Ramos (cell line): ENCODE measurements at regions not wholly inside any gene's neighbourhood (a gene's known extent, or its start where the extent isn't known, plus 50 kb on each side); places are given as distances from the start of the nearest gene placed in this dataset.

Source experiments
- in situ Hi-C: fragments of 300-500 bp; cut with MboI; formaldehyde crosslinking; loops from one replicate; pipeline ENCODE4 v1.14.3; 2022; ENCODE audit warnings: low sequenced_read_pairs; ENCODE audit not compliant: unreplicated experiment

DNA sequence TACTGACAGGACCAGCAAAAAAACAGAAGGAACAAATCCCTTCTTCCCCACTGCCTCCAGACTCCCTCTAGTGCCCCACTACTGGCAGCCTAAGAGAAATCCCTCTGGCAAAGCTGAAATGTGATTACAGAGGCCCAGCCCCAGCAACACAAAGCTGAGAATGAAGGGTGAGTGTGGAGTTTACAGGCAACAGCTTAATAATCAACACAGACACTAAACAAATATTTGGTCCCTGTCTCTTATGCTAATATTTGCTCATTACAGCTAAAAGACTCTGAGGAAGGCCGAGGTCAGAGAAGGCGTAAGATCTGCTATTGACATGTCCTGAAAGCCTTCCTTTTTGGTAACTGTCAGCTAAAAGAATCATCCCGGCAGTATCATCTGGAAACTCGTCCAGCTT is 308.5 kb upstream of the RASGRP1 start:
- in situ Hi-C loops = no loop called here

DNA sequence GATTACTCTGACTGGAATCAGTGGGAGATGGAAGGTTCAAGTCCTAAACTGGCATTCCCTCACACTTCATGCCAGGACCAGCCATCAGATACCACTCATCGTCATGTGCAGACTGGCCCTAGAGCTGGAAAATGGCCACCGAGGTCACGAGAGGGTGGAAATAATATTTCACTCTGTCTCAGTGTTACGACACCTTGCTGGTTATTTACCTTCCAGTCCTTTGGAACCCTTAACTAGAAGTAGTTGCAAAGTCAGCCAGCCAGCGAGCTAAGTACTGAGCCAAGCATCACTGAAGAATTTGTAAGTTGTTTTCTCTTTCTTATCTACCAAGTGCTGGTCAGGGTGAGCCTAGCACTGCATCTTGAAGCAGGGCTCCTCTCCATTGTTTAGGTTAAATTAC is 309.9 kb upstream of the RASGRP1 start:
- in situ Hi-C loops = no loop called here

- in situ Hi-C loops = no loop called here
These were observed 311.6 kb upstream of the RASGRP1 start for GRCh38 chr15:38876211-38876610.

DNA sequence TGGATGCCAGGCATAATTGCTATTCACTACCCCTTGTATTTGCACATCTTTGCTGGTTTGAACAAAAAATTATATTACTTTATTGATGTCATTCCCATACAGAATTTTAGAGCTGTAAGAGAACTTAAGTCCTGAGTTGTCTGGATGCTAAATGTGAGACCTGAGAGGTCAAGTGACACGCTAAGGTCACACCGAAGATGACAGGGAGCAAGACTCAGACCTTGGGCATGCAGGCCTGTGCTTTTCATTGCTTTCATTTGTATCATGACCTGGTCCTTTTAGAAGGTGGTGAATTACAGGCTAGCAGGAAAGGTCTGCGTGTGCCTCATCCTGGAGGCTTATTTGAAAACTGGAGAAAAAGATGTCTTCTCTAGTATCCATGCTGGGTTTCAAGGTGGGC is 312.0 kb upstream of the RASGRP1 start:
- in situ Hi-C loops = no loop called here

DNA sequence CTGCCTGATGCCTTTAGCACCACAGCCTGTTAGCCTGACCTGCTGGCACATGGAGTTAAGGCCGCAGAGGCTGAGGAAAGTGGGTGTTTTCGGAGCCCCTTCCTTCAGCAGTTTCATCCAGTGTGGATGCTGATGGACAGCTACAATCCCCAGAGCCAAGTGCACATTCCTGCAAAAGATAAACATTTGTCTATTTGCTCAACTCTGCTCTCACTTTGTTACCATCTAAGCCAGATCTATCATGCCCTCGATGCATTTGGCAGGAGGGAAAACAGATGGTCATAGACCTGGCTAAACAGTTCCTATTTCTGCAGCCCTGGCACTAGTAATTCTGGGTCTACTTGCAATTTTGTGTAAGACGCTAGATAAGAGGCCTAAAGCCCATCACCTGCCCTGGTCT is 312.9 kb upstream of the RASGRP1 start:
- in situ Hi-C loops = no loop called here

GRCh38 chr15:38878026-38878425 is 313.4 kb upstream of the RASGRP1 start:
- in situ Hi-C loops = no loop called here

DNA sequence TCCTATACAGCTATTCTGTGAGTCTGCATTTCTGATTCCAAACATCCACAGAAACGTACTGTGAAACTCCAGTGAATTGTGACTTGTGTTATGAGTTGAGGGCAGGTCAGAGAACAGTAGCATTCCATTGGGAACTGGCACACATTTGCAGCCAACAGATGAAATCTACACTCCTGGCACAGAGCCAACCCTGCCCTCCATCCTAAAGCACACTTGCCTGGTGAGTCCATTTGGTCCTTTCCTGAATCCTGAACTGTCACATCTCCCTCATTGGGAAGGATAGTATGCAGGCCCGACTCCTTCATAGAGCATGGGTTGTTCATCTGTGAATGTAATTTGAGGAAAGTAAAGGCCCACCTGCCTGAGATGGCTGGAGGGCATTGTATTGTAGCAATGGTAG is 314.3 kb upstream of the RASGRP1 start:
- in situ Hi-C loops = no loop called here

DNA sequence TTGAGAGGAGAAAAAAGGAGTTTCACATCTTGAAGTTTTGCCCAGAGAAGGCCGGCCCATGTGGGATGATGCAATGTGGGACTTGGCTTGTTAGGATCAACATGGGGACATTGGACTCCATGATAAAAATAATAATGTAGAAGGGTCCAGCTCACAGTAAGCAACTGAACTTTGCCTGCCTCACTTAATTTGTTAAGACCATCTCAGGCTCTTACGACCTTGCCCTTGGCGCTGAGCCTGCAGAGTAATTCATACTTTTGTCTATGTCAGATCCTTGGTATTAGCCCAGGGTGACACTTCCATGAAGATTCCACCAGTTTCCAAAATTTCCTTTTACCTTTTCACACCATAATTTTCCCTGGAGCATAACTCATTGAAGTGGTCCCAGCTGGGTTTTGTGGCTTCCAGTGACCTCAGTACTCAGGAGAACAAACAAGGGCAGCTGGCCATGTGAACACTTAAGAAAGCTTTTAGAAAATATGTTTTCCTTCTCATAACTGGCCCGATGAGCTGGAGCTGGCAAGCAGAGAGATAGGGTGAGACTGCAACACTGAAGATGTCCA is 315.4 kb upstream of the RASGRP1 start:
- in situ Hi-C loops = no loop called here

- in situ Hi-C loops = no loop called here
These were observed 317.6 kb upstream of the RASGRP1 start for GRCh38 chr15:38882221-38882620.

DNA sequence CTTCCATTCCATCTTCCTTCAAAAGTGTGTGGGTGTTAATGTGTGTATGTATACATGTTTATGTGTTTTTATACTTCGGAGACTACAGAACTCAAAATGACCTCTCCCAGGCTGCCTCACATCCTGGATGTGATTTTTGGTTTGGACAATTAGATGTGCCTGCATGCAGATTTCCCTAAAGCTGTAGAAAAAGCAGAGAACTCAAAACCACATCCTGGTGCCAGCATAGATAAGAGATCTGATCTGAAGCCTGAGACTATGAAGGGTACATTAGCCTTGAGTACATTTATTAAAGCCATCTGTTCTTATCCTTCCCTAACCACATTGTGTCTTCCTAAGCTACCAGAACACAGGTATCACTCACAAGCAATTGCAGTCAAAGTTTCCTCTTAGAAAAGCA is 319.4 kb upstream of the RASGRP1 start:
- in situ Hi-C loops = no loop called here

GRCh38 chr15:38885001-38885400 is 320.4 kb upstream of the RASGRP1 start:
- in situ Hi-C loops = no loop called here

DNA sequence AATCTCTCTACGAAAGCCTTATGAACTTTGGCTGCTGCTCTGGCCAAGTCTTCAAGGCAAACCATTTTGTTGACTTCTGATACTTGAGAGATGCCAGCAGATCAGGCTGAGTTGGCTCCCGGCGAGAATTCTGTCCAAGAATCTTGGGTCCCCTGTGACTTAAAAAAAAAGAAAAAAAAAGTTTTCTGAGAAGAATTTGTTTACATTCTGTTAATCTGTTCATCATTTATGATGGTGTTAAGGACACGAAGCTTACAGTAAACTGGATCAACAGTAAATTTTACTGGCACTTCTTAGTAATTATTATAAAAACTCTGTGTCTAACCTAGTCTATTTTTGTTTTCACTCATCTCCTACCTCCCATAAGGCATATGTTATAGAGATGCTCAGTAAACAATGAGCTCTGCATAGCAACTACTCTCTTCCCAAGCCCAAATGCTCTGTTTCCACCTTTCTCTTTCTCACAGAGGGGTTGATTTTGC is 320.9 kb upstream of the RASGRP1 start:
- in situ Hi-C loops = no loop called here

DNA sequence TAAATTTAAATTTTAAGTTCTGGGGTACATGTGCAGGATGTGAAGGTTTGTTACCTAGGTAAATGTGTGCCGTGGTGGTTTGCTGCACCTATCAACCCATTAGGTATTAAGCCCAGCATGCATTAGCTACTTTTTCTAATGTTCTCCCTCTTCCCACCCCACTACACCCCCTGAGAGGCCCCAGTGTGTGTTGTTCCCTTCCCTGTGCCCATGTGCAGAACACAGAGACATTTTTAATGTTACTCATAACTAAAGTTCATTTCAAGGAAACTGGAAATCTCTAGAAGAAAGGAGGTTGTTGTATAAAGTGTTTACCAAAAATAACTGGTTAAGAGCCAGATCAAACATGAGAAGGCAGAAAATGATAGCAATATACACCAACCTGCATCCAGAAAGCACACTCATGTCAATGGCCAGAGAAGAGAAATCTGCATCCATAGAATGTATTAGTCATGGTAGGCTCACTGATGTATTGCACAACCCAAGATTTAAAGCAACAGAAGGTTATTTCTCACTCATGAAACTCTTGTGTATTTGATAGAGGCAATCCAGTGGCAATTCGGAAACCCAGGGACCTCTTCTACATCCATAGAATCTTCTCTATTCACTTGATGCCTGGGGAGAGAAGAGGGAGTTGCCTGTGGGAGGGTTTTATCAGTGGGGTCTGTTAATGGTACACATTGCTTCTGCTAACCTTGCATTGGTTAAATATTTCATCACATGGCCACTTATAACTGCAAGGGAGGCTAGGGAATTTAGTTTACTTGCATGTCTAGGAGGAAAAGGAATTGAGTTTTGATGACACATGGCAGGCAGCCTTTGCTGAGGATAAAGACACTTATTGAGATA is 321.9 kb upstream of the RASGRP1 start:
- in situ Hi-C loops = no loop called here

DNA sequence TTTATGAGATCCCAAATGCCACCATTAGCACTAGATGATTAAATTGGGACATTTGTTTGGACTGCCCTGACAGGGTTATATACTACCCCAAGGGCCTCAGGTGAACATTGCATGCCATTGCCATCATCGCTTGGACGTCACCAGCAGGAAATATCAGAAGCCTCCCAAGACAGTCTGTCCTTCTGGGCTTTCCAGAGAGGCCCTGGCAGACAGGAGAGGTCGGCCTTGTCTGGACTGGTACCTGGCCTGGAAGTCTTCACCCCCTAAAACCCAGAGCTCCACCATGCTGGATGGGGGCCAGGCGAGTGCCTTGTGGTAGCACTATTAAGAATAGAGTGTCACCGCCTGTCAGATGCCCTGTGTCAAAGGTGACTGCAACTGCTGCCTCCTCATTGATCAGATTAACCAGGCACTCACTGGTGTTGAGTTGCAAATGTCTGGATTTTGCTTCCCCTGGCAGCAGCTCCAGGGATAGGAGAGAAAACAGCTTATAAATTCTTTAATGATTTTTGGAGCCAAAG is 324.1 kb upstream of the RASGRP1 start:
- in situ Hi-C loops = no loop called here

- in situ Hi-C loops = no loop called here
These were observed 325.6 kb upstream of the RASGRP1 start for GRCh38 chr15:38890194-38890593.

GRCh38 chr15:38893925-38894242 is 329.3 kb upstream of the RASGRP1 start:
- in situ Hi-C loops = no loop called here

DNA sequence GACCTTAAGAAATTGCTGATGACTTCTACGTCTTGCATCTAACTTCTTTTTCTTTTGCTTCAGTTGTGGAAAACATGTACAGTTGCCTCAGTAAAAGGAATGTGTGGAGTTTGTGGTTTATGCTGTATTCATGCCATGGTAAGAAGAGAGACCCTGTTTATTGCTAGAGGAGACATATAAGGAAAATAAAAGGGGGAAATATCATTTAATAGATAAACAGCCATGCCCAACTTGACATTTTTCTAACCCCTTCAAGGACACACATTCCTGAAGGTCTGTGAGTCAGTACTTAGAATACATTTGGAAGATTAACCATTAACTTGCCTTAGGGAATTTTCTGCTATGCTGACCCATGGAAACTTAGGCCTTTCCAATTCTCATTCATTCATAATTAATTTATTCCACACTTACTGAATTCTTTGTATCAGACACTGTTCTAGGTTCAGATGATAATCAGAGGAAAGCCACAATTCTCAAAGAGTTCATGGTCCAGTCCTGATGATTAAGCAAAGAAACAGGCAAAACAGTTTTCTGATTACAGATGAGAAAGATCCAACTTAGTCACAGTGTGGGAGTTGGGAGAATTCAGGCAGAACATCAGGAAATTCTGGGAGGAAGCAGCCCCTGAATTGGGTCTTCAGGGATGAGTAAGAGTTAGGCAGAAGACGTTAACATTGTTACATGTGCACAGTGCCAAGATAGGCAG is 329.8 kb upstream of the RASGRP1 start:
- in situ Hi-C loops = no loop called here

DNA sequence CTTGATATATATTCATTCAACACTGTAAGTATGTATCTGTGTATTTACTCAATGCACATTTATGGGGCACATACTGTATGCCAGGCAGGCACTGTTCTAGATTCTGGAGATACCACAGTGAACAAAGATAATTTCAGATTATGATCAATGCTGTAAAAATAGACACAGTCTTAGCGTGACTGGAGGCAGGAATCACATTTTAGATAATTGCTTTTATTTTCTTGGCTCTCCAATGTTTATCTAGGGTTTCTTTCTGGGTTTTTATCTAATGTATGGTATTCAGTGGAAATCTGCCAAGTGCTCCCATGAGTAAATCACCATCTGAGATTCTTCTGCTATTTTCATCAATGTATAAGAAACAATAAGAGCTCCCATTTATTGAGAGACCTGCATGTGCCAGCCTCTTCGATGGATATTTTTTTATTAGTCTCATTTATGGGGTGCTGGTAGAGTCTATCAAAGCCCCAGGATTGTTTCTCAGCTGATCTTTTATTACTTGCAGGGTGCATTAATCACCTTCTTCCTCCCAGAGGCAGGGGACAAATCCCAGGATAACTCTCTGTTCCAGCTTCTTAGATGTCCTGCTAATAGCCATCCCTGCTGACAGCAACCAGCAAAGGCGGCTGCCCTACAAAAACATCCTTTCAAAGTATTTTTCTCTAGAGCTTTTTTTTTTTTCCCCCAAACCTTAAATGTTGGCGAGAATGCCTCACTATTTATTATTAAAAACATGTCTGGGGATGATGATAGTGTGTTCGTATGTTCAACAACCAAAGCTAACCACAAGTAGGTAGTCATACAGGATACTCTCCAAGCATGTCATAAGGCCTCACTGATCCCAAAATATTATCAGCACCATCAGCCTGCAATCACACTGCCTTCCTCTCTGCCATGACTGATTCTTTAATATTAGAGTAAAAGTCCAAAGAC is 331.0 kb upstream of the RASGRP1 start:
- in situ Hi-C loops = no loop called here

DNA sequence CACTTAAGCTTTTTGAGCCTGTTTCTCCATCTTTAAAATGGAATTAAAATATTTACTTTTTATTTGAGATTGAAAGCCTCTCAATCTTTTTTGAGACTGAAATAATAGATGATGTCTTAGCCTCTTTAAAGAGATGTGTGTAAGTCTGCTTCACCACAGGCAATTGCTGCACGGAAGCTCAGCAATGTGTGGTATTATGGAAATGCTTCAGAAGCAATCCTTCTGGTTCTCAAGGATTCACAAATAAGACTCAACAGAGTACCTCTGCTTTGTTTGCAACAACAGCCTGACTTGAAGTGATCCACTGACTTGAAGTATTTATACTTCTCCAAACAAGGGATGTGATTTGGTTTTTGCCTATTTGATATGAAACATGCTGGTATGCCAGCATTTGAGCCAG is 332.0 kb upstream of the RASGRP1 start:
- in situ Hi-C loops = no loop called here

- in situ Hi-C loops = no loop called here
These were observed 332.9 kb upstream of the RASGRP1 start for GRCh38 chr15:38897551-38897950.
